ENCODE measurements at regions not wholly inside any gene's neighbourhood (a gene's known extent, or its start where the extent isn't known, plus 50 kb on each side); places are given as distances from the start of the nearest gene placed in this dataset.

- no peaks in the 10 kb centered on the region for H3K9me3 ChIP-seq
- DNase-seq (ENCODE audit: low spot score), result no peak
- H3K27ac ChIP-seq, result no peak overlapping the region
- H3K4me1 ChIP-seq (ENCODE audit: control insufficient read depth in 1 of 2, low read depth in 2 of 2), result peaks cover 0 to 6% of the 10 kb centered on the region in 2 donors
- no peak overlapping the region for H3K4me3 ChIP-seq
- ATAC-seq (ENCODE audit: insufficient number of reproducible peaks, low FRiP score, low read depth), result no peak
- no peak for TF ChIP-seq CTCF (IDR thresholded peaks at IDR 0.05)
- no peaks in the 10 kb centered on the region for H3K36me3 ChIP-seq
- no peaks in the 10 kb centered on the region for H3K27me3 ChIP-seq (replicated peaks; ENCODE audit: insufficient read depth)
Observed at GRCh38 chr3:9301091-9301490, 51.6 kb upstream of the SRGAP3 start.

GRCh38 chr3:9301798-9302197, 52.4 kb upstream of the SRGAP3 start:
- Histone ChIP-seq H3K4me1 (ENCODE audit: control insufficient read depth in 1 of 2, low read depth in 2 of 2) (peaks cover 0 to 6% of the 10 kb centered on the region in 2 donors), H3K27ac (no peak overlapping the region), H3K9me3 (no peaks in the 10 kb centered on the region), H3K27me3 (replicated peaks; ENCODE audit: insufficient read depth) (no peaks in the 10 kb centered on the region), H3K4me3 (no peak overlapping the region), H3K36me3 (no peaks in the 10 kb centered on the region)
- no peak for TF ChIP-seq CTCF (IDR thresholded peaks at IDR 0.05)
- DNase-seq (ENCODE audit: low spot score) (no peak), ATAC-seq (ENCODE audit: insufficient number of reproducible peaks, low FRiP score, low read depth) (no peak)

- Histone ChIP-seq H3K4me1 (ENCODE audit: control insufficient read depth in 1 of 2, low read depth in 2 of 2) (peaks cover 0 to 6% of the 10 kb centered on the region in 2 donors), H3K36me3 (no peaks in the 10 kb centered on the region), H3K9me3 (no peaks in the 10 kb centered on the region), H3K27me3 (replicated peaks; ENCODE audit: insufficient read depth) (no peaks in the 10 kb centered on the region), H3K4me3 (peak overlapping the region; percentile 57), H3K27ac (no peak overlapping the region)
- TF ChIP-seq CTCF (IDR thresholded peaks at IDR 0.05), result peak; percentile 91
- ATAC-seq (ENCODE audit: insufficient number of reproducible peaks, low FRiP score, low read depth) (peak; percentile 65), DNase-seq (ENCODE audit: low spot score) (peak; percentile 12)
Observed at GRCh38 chr3:9302425-9303181, 53.2 kb upstream of the SRGAP3 start.

- DNase-seq (ENCODE audit: low spot score) (no peak), ATAC-seq (ENCODE audit: insufficient number of reproducible peaks, low FRiP score, low read depth) (no peak)
- no peak overlapping the region for H3K4me3 ChIP-seq
- H3K27me3 ChIP-seq (replicated peaks; ENCODE audit: insufficient read depth), result no peaks in the 10 kb centered on the region
- peak overlapping the region in 1 of 2 donors; percentile 48 for H3K27ac ChIP-seq
- no peaks in the 10 kb centered on the region for H3K9me3 ChIP-seq
- H3K36me3 ChIP-seq, result no peaks in the 10 kb centered on the region
- H3K4me1 ChIP-seq (ENCODE audit: control insufficient read depth in 1 of 2, low read depth in 2 of 2), result peaks cover 0 to 17% of the 10 kb centered on the region in 2 donors
- no peak for TF ChIP-seq CTCF (IDR thresholded peaks at IDR 0.05)
Observed at GRCh38 chr3:9308298-9308990, 54.4 kb upstream of the THUMPD3 start.

GRCh38 chr3:9310043-9310442, 52.8 kb upstream of the THUMPD3 start:
- no peak for DNase-seq (ENCODE audit: low spot score)
- ATAC-seq (ENCODE audit: insufficient number of reproducible peaks, low FRiP score, low read depth), result no peak
- no peak overlapping the region for H3K4me3 ChIP-seq
- H3K27me3 ChIP-seq (replicated peaks; ENCODE audit: insufficient read depth), result no peaks in the 10 kb centered on the region
- H3K27ac ChIP-seq, result no peak overlapping the region
- no peaks in the 10 kb centered on the region for H3K9me3 ChIP-seq
- H3K4me1 ChIP-seq (ENCODE audit: control insufficient read depth in 1 of 2, low read depth in 2 of 2), result peaks cover 0 to 17% of the 10 kb centered on the region in 2 donors
- no peak for TF ChIP-seq CTCF (IDR thresholded peaks at IDR 0.05)
- H3K36me3 ChIP-seq, result no peaks in the 10 kb centered on the region

Measured in thoracic aorta (tissue), 2 donors.